ENCODE measurements at regions not wholly inside any gene's neighbourhood (a gene's known extent, or its start where the extent isn't known, plus 50 kb on each side); places are given as distances from the start of the nearest gene placed in this dataset.

DNA sequence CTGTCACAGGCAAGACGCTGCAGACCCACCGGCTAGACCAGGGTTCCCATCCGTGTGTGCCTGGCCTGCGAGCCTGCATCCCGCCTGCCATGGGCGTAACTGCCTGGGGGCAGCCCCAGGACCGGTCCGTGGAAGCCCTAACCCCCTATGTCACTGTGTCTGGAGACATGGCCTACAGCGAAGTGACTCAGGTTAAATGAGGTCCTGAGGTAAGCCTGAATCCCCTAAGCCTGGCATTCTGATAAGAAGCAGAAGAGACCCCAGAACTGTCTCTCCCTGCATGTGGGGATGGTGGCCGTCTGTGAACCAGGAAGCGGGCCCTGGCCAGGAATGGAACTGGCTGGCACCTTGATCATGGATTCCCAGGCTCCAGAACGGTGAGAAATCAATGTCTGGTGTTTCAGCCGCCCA, 570.1 kb downstream of the BRD1 start:
- H3K27me3 ChIP-seq (ENCODE audit: control insufficient read depth in 1 of 2, insufficient read depth in 2 of 2, low read length in 2 of 2) = no peaks in the 10 kb centered on the region
- no peaks in the 10 kb centered on the region for H3K36me3 ChIP-seq (ENCODE audit: control insufficient read depth in 1 of 2, insufficient read depth in 2 of 2, low read length in 2 of 2)
- no peaks in the 10 kb centered on the region for H3K9me3 ChIP-seq (ENCODE audit: control insufficient read depth in 1 of 2, low read length in 2 of 2)
- no peak overlapping the region for H3K4me3 ChIP-seq (ENCODE audit: low read depth in 1 of 2, low read length in 2 of 2)
- H3K4me1 ChIP-seq (ENCODE audit: control insufficient read depth in 1 of 2, insufficient read depth in 2 of 2, low read length in 2 of 2) = no peaks in the 10 kb centered on the region
- H3K9ac ChIP-seq (ENCODE audit: low read depth in 1 of 2, low read length in 2 of 2) = no peak overlapping the region
- H3K27ac ChIP-seq (ENCODE audit: low read depth, low read length) = no peak overlapping the region

GRCh38 chr22:49255741-49256318, 571.8 kb downstream of the BRD1 start:
- no peak overlapping the region for H3K9ac ChIP-seq (ENCODE audit: low read depth in 1 of 2, low read length in 2 of 2)
- H3K27ac ChIP-seq (ENCODE audit: low read depth, low read length) = no peak overlapping the region
- no peak overlapping the region for H3K4me3 ChIP-seq (ENCODE audit: low read depth in 1 of 2, low read length in 2 of 2)
- no peaks in the 10 kb centered on the region for H3K36me3 ChIP-seq (ENCODE audit: control insufficient read depth in 1 of 2, insufficient read depth in 2 of 2, low read length in 2 of 2)
- H3K4me1 ChIP-seq (ENCODE audit: control insufficient read depth in 1 of 2, insufficient read depth in 2 of 2, low read length in 2 of 2) = no peaks in the 10 kb centered on the region
- H3K27me3 ChIP-seq (ENCODE audit: control insufficient read depth in 1 of 2, insufficient read depth in 2 of 2, low read length in 2 of 2) = no peaks in the 10 kb centered on the region
- no peaks in the 10 kb centered on the region for H3K9me3 ChIP-seq (ENCODE audit: control insufficient read depth in 1 of 2, low read length in 2 of 2)

DNA sequence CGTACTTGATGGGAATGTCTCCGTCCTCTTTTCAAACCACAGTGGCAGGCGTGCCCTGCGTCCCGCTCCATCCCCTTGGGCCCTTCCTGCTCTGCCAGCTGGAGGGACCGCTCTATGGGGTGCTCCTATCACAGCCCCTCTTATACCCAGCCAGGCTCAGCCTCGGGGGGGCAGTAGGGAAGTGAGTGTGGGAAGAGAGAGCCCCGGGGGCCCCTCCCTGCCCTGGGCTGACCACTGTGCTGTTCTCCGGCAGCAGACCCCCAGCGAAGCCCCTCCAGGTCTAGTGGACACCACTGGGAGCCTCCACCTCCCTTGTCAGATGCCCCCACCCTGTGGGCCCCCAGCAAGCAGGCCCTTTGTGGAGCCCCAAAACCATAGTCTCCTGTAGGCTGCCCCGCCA, 572.5 kb downstream of the BRD1 start:
- Histone ChIP-seq H3K27ac (ENCODE audit: low read depth, low read length) (no peak overlapping the region), H3K4me3 (ENCODE audit: low read depth in 1 of 2, low read length in 2 of 2) (no peak overlapping the region), H3K4me1 (ENCODE audit: control insufficient read depth in 1 of 2, insufficient read depth in 2 of 2, low read length in 2 of 2) (no peaks in the 10 kb centered on the region), H3K9me3 (ENCODE audit: control insufficient read depth in 1 of 2, low read length in 2 of 2) (no peaks in the 10 kb centered on the region), H3K36me3 (ENCODE audit: control insufficient read depth in 1 of 2, insufficient read depth in 2 of 2, low read length in 2 of 2) (no peaks in the 10 kb centered on the region), H3K9ac (ENCODE audit: low read depth in 1 of 2, low read length in 2 of 2) (no peak overlapping the region), H3K27me3 (ENCODE audit: control insufficient read depth in 1 of 2, insufficient read depth in 2 of 2, low read length in 2 of 2) (no peaks in the 10 kb centered on the region)

GRCh38 chr22:49253656-49254055, 574.0 kb downstream of the BRD1 start:
- no peak overlapping the region for H3K9ac ChIP-seq (ENCODE audit: low read depth in 1 of 2, low read length in 2 of 2)
- no peaks in the 10 kb centered on the region for H3K4me1 ChIP-seq (ENCODE audit: control insufficient read depth in 1 of 2, insufficient read depth in 2 of 2, low read length in 2 of 2)
- H3K4me3 ChIP-seq (ENCODE audit: low read depth in 1 of 2, low read length in 2 of 2) = no peak overlapping the region
- H3K9me3 ChIP-seq (ENCODE audit: control insufficient read depth in 1 of 2, low read length in 2 of 2) = no peaks in the 10 kb centered on the region
- no peaks in the 10 kb centered on the region for H3K27me3 ChIP-seq (ENCODE audit: control insufficient read depth in 1 of 2, insufficient read depth in 2 of 2, low read length in 2 of 2)
- no peak overlapping the region for H3K27ac ChIP-seq (ENCODE audit: low read depth, low read length)
- no peaks in the 10 kb centered on the region for H3K36me3 ChIP-seq (ENCODE audit: control insufficient read depth in 1 of 2, insufficient read depth in 2 of 2, low read length in 2 of 2)

DNA sequence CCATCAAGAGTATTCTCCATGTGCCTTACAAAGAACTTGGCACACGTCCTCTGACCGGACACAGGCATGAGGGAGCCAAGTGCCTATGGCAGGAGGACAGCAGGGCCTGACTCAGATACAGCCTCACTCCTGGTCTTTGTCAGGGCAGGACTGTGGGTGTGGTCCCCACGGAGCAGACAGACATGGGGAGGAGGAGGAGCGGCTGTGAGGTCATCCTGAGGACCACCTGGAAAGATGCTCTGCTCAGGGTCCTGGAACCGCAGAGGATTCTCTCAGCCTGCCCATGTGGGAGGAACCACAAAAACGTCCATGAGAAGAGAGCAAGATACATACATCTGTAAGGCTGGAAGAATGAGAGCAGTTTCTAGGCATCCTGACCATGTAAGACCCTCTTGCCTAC, 576.3 kb downstream of the BRD1 start:
- H3K4me1 ChIP-seq (ENCODE audit: control insufficient read depth in 1 of 2, insufficient read depth in 2 of 2, low read length in 2 of 2) = no peaks in the 10 kb centered on the region
- H3K9ac ChIP-seq (ENCODE audit: low read depth in 1 of 2, low read length in 2 of 2) = no peak overlapping the region
- H3K4me3 ChIP-seq (ENCODE audit: low read depth in 1 of 2, low read length in 2 of 2) = no peak overlapping the region
- no peaks in the 10 kb centered on the region for H3K9me3 ChIP-seq (ENCODE audit: control insufficient read depth in 1 of 2, low read length in 2 of 2)
- no peak overlapping the region for H3K27ac ChIP-seq (ENCODE audit: low read depth, low read length)
- H3K27me3 ChIP-seq (ENCODE audit: control insufficient read depth in 1 of 2, insufficient read depth in 2 of 2, low read length in 2 of 2) = no peaks in the 10 kb centered on the region
- H3K36me3 ChIP-seq (ENCODE audit: control insufficient read depth in 1 of 2, insufficient read depth in 2 of 2, low read length in 2 of 2) = no peaks in the 10 kb centered on the region

DNA sequence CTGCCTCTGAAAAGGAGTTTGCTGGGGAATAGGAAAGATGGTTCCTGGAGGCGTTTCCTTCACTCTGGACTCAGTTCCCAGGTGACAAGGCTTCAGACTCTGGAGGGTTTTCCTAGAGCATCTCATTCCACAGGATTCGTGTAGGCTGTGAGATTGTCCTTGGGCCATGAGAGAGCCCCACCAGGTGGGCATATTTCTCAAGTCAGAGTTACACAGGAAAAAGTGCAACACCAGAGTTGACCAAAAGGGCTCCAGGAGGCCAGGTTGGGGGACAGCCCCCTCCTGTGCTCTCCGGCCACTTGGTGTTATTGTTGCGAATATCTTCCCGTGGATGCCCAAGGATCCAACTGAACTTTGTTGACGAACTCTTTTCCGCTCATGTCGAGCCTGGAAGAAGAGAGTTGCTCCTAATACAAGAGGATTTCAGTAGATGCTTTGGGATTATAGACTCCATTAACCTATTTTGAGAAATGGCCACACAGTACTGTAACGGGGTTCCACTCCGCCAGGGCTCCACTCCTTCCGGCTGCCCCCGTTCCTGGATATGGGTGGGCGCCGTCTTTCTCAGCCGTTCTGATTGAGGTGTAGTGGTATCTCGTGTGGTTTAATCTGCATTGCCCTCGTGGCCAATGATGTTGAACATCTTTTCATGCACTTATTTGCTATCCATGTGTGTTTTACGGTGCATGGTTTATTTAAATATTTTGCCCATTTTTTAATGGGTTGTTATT, 580.3 kb downstream of the BRD1 start:
- Histone ChIP-seq H3K4me3 (ENCODE audit: low read depth in 1 of 2, low read length in 2 of 2) (no peak overlapping the region), H3K4me1 (ENCODE audit: control insufficient read depth in 1 of 2, insufficient read depth in 2 of 2, low read length in 2 of 2) (no peaks in the 10 kb centered on the region), H3K9me3 (ENCODE audit: control insufficient read depth in 1 of 2, low read length in 2 of 2) (no peaks in the 10 kb centered on the region), H3K9ac (ENCODE audit: low read depth in 1 of 2, low read length in 2 of 2) (no peak overlapping the region), H3K27ac (ENCODE audit: low read depth, low read length) (no peak overlapping the region), H3K27me3 (ENCODE audit: control insufficient read depth in 1 of 2, insufficient read depth in 2 of 2, low read length in 2 of 2) (no peaks in the 10 kb centered on the region), H3K36me3 (ENCODE audit: control insufficient read depth in 1 of 2, insufficient read depth in 2 of 2, low read length in 2 of 2) (no peaks in the 10 kb centered on the region)

GRCh38 chr22:49244466-49245420, 582.9 kb downstream of the BRD1 start:
- Histone ChIP-seq H3K4me3 (ENCODE audit: low read depth in 1 of 2, low read length in 2 of 2) (no peak overlapping the region), H3K4me1 (ENCODE audit: control insufficient read depth in 1 of 2, insufficient read depth in 2 of 2, low read length in 2 of 2) (no peaks in the 10 kb centered on the region), H3K36me3 (ENCODE audit: control insufficient read depth in 1 of 2, insufficient read depth in 2 of 2, low read length in 2 of 2) (no peaks in the 10 kb centered on the region), H3K27me3 (ENCODE audit: control insufficient read depth in 1 of 2, insufficient read depth in 2 of 2, low read length in 2 of 2) (no peaks in the 10 kb centered on the region), H3K9me3 (ENCODE audit: control insufficient read depth in 1 of 2, low read length in 2 of 2) (no peaks in the 10 kb centered on the region), H3K27ac (ENCODE audit: low read depth, low read length) (no peak overlapping the region), H3K9ac (ENCODE audit: low read depth in 1 of 2, low read length in 2 of 2) (no peak overlapping the region)

GRCh38 chr22:49243965-49244364, 583.7 kb downstream of the BRD1 start:
- Histone ChIP-seq H3K9me3 (ENCODE audit: control insufficient read depth in 1 of 2, low read length in 2 of 2) (no peaks in the 10 kb centered on the region), H3K27me3 (ENCODE audit: control insufficient read depth in 1 of 2, insufficient read depth in 2 of 2, low read length in 2 of 2) (no peaks in the 10 kb centered on the region), H3K9ac (ENCODE audit: low read depth in 1 of 2, low read length in 2 of 2) (no peak overlapping the region), H3K27ac (ENCODE audit: low read depth, low read length) (no peak overlapping the region), H3K4me1 (ENCODE audit: control insufficient read depth in 1 of 2, insufficient read depth in 2 of 2, low read length in 2 of 2) (no peaks in the 10 kb centered on the region), H3K4me3 (ENCODE audit: low read depth in 1 of 2, low read length in 2 of 2) (no peak overlapping the region), H3K36me3 (ENCODE audit: control insufficient read depth in 1 of 2, insufficient read depth in 2 of 2, low read length in 2 of 2) (no peaks in the 10 kb centered on the region)

GRCh38 chr22:49243335-49243734, 584.3 kb downstream of the BRD1 start:
- Histone ChIP-seq H3K27ac (ENCODE audit: low read depth, low read length) (no peak overlapping the region), H3K36me3 (ENCODE audit: control insufficient read depth in 1 of 2, insufficient read depth in 2 of 2, low read length in 2 of 2) (no peaks in the 10 kb centered on the region), H3K27me3 (ENCODE audit: control insufficient read depth in 1 of 2, insufficient read depth in 2 of 2, low read length in 2 of 2) (no peaks in the 10 kb centered on the region), H3K4me3 (ENCODE audit: low read depth in 1 of 2, low read length in 2 of 2) (no peak overlapping the region), H3K9me3 (ENCODE audit: control insufficient read depth in 1 of 2, low read length in 2 of 2) (no peaks in the 10 kb centered on the region), H3K4me1 (ENCODE audit: control insufficient read depth in 1 of 2, insufficient read depth in 2 of 2, low read length in 2 of 2) (no peaks in the 10 kb centered on the region), H3K9ac (ENCODE audit: low read depth in 1 of 2, low read length in 2 of 2) (no peak overlapping the region)

GRCh38 chr22:49242480-49242879, 585.2 kb downstream of the BRD1 start:
- H3K27ac ChIP-seq (ENCODE audit: low read depth, low read length) = no peak overlapping the region
- H3K36me3 ChIP-seq (ENCODE audit: control insufficient read depth in 1 of 2, insufficient read depth in 2 of 2, low read length in 2 of 2) = no peaks in the 10 kb centered on the region
- H3K4me1 ChIP-seq (ENCODE audit: control insufficient read depth in 1 of 2, insufficient read depth in 2 of 2, low read length in 2 of 2) = no peaks in the 10 kb centered on the region
- H3K4me3 ChIP-seq (ENCODE audit: low read depth in 1 of 2, low read length in 2 of 2) = no peak overlapping the region
- no peak overlapping the region for H3K9ac ChIP-seq (ENCODE audit: low read depth in 1 of 2, low read length in 2 of 2)
- H3K9me3 ChIP-seq (ENCODE audit: control insufficient read depth in 1 of 2, low read length in 2 of 2) = no peaks in the 10 kb centered on the region
- no peaks in the 10 kb centered on the region for H3K27me3 ChIP-seq (ENCODE audit: control insufficient read depth in 1 of 2, insufficient read depth in 2 of 2, low read length in 2 of 2)

Measured in duodenal mucosa (tissue), 2 donors.